ENCODE measurements at regions not wholly inside any gene's neighbourhood (a gene's known extent, or its start where the extent isn't known, plus 50 kb on each side); places are given as distances from the start of the nearest gene placed in this dataset.

GRCh38 chr11:16448123-16448717 is 91.9 kb upstream of the SOX6 start:
- in situ Hi-C loops (cut with HindIII; ENCODE audit: low sequenced_read_pairs): no loop called here

- in situ Hi-C loops (cut with HindIII; ENCODE audit: low sequenced_read_pairs): no loop called here
These were observed 85.1 kb upstream of the SOX6 start for GRCh38 chr11:16441461-16441860.

GRCh38 chr11:16440136-16440535 is 83.8 kb upstream of the SOX6 start:
- in situ Hi-C loops (cut with HindIII; ENCODE audit: low sequenced_read_pairs): no loop called here

GRCh38 chr11:16434036-16434435 is 77.7 kb upstream of the SOX6 start:
- in situ Hi-C loops (cut with HindIII; ENCODE audit: low sequenced_read_pairs): no loop called here

- in situ Hi-C loops (cut with HindIII; ENCODE audit: low sequenced_read_pairs): no loop called here
These were observed 74.3 kb upstream of the SOX6 start for GRCh38 chr11:16430674-16431073.

- in situ Hi-C loops (cut with HindIII; ENCODE audit: low sequenced_read_pairs): no loop called here
These were observed 65.5 kb upstream of the SOX6 start for GRCh38 chr11:16421826-16422225.

GRCh38 chr11:16418428-16419097 is 62.2 kb upstream of the SOX6 start:
- in situ Hi-C loops (cut with HindIII; ENCODE audit: low sequenced_read_pairs): no loop called here

GRCh38 chr11:16412525-16413172 is 56.3 kb upstream of the SOX6 start:
- in situ Hi-C loops (cut with HindIII; ENCODE audit: low sequenced_read_pairs): no loop called here

- in situ Hi-C loops (cut with HindIII; ENCODE audit: low sequenced_read_pairs): no loop called here
These were observed 54.1 kb upstream of the SOX6 start for GRCh38 chr11:16410479-16410878.

- in situ Hi-C loops (cut with HindIII; ENCODE audit: low sequenced_read_pairs): no loop called here
These were observed 52.3 kb upstream of the SOX6 start for GRCh38 chr11:16408619-16409018.

- in situ Hi-C loops (cut with HindIII; ENCODE audit: low sequenced_read_pairs): no loop called here
These were observed 49.9 kb upstream of the SOX6 start for GRCh38 chr11:16406226-16406625.

All from endothelial cell of hepatic sinusoid (primary cell).